T follicular helper cell (primary cell): ENCODE measurements at regions not wholly inside any gene's neighbourhood (a gene's known extent, or its start where the extent isn't known, plus 50 kb on each side); places are given as distances from the start of the nearest gene placed in this dataset.
"Not testable (repeated sequence)": the region's sequence is repeated elsewhere in the genome, so short reads cannot be mapped to it uniquely, and the experiment has no call there.

Source experiments
- DNase-seq: peaks from one replicate; pipeline ENCODE4 v3.0.0-alpha.2; 2020; ENCODE audit warnings: low read depth

DNA sequence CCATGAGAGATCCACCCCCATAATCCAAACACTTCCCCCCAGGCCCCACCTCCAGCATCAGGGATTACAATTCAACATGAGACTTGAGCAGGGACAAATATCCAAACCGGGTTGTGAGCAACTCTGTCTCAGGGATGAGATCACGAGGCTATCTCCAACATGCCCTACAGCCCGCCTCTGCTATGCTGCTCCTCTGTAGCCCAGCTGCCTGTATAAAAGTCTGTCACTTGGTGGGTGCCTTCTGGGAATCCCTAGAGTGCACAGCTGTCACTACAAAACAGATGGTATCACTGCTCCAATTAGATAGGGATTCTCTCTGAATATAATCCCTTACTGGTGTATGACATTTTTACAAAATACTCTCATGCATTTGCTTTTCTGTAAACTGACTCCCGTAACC, 114.9 kb upstream of the NANOS1 start:
- DNase-seq, result no peak

DNA sequence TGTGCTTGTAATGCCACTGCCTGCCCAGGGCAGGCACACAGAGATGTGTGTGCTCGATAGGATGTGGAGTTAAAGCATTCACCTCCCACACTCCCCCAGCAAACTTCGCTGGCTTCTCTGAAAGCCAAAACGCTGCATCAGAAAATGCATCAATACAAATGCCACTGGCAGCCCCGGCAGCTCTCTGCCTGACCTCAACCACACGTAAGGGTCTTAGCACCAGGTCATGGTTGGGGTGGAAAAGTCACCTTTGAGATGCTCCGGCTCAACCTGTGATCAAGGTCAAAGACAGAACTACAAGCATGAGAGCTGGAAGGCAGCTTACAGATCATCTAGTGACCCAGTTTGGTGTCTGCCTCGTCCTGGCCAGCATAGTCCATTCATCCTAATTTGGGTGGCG, 114.4 kb upstream of the NANOS1 start:
- no peak for DNase-seq

DNA sequence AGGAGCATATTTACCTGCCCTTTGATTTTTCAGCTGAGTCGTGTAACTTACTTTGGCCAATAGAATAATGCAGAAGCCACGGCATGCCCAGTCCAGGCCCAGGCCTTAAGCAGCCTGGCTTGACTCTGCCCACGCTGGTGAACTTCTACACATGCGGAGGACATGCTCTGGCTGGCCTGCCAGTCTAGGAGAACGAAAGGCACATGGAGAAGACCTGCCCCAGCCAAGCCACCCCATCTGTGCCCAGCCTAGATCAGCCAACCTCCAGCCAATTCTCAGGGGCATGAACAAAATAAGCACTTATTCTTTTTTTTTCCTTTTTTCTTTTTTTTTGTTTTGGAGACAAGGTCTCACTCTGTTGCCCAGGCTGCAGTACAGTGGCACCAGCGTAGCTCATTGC, 112.7 kb upstream of the NANOS1 start:
- no peak for DNase-seq

DNA sequence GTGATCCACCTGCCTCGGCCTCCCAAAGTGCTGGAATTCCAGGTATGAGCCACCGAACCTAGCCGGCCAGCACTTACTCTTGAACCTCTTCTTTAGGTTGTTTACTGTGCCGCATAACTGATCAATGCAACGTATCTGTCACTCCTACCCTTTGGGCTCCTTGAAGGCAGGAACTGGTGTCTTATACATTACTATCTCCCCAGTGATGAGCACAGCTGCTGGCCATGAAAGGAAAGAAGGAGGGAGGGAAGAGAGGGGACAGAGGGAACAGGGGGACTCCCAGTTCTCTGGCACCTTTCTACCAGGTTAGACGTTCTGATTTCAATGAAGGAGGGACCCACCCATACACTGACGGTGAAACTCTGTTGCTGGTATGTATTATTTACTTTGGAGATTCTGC, 111.8 kb upstream of the NANOS1 start:
- no peak for DNase-seq

DNA sequence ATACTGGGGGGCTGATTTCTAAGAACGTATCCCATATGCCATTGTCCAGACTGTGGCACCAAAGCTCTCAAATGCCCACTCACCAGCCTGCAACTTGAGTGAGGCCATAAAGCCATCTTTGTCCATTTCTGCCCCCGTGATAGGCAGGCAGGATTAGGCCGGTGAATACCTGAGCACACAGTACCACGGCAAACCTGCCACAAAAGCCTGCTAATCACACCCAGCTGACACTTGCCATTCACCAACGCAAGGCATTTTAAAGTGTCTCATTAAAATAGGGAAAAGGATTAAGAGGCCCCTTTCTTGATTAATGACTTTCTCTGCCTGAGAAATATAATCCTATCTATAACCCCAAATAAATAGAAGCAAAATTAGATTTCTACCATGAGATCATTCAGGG, 111.4 kb upstream of the NANOS1 start:
- no peak for DNase-seq

DNA sequence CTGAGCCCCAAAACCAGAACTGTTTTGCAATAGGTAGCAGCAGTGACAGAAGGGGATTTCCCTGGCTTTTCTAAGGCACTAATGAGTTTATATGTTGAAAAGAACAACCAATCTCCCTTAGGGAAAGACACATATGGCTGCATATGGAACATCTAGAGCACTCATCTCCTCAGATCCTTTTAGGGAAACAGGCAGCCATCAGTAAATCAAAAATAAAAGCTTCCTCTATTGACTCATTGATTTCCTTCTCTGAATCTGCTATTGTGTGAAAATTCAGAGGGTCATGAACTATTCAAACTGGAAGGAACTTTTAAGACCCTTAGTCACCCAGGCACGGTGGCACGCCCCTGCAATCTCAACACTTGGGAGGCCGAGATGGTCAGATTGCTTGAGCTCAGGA, 110.9 kb upstream of the NANOS1 start:
- no peak for DNase-seq

DNA sequence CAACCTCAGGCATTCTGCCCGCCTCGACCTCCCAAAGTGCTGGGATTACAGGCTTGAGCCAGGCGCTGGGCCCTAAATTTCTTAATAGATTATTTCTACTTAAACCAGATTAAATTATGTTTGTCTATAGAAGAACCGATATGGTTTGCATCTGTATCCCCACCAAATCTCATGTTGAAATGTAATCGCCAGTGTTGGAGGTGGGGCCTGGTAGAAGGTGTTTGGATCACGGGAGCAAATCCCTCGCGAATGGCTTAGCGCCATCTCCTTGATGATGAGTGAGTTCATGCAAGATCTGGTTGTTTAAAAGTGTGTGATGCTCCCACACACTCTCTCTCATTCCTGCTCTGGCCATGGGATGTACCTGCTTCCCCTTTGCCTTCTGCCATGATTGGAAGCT, 109.3 kb upstream of the NANOS1 start:
- DNase-seq, result no peak

DNA sequence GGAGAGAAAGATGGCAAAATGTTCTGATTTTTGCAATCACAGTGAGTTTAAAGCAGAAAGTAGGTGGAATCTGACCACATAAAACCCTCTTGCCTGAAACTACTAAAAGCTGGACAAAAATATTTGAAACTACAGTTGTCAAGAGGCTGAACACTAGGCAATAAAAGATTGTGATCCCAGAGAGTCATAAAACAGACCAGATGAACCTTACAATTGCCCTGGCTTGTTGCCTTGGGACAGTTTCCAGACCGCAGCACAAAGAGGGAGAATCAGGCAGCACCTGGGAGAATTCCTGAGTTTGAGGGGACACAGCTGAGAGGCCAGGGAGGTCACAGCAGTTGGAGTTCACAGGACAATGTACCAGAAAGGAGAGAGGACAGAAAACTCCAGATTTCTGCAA, 107.3 kb upstream of the NANOS1 start:
- DNase-seq, result no peak

DNA sequence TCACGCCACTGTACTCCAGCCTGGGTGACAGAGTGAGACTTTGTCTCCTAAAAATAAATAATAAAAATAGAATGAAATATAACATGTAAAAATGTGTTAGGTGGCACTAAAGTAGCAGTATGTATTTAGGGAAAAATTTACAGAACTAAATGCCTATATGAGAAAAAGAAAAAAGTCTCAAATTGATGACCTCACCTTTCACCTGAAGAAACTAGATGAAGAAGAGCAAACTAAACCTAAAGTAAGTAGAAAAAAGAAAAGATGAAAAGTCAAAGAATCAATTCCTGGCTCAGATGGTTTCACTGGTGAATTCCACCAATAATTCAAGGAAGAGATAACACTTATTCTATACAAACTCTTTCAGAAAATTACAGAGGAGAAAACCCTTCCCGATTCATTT, 106.5 kb upstream of the NANOS1 start:
- no peak for DNase-seq

DNA sequence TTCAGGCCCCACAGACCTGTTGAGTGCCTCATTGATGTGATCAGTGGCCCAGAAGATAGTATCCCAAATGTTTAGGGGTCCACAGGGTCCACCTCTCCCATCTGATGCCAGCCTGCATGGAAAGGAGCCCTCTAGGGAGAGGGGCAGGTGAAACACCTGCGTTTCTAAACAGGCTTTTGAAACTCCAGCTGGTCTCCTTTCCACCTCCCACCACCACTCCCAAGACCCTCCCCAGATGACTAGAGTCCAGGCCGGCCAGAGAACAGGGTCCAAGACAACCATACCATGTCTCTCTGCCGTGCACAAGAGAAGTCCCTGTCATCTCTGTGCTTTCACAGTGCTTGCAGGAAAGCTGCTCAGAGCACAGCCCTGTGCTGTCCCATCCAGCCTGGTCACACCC, 105.0 kb upstream of the NANOS1 start:
- no peak for DNase-seq

DNA sequence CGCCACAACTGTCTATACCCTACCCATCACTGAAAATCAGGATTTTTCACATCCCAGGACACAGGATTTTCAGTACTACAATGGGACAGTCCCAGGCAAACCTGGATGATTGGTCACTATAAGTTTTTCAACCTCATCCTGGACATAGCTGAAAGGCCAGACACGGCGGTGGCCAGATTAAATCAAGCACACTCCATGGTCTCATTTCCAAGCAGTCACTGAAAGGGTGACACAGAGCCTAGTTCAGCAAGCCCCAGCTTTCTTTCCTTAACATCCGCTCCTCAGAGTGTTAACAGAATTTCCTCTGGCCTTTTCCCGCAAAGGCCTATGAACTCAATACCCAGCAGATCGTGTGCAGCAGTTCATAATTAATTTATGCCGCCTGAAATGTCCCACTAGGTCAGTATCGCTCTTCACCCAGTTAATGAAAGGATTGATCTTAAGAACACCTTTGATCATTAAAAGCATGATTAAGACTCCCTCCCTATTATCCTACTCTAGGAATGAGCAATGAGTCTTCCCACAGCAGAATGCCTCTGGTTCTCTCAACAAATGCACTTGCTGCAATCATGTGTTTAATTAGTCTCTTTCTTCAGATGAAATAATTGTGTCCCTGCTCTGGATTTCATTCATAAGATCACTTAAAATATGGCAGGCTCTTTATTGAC, 104.0 kb upstream of the NANOS1 start:
- no peak for DNase-seq

DNA sequence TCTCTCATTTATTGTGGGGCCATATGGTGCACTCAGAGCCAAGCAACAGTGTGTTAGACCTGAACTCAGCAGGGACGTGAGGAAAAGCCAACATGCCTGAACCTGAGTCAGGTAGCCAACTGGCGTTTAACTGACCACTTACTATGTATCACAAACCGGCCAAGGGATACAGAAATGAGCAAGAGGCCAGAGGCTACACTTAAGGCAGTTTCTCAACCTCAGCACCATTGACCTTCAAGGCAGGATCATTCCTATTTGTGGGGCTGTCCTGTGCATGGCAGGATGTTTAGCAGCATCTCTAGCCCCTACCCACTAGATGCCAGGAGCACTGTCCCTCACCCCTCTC, 103.5 kb upstream of the NANOS1 start:
- DNase-seq, result no peak

DNA sequence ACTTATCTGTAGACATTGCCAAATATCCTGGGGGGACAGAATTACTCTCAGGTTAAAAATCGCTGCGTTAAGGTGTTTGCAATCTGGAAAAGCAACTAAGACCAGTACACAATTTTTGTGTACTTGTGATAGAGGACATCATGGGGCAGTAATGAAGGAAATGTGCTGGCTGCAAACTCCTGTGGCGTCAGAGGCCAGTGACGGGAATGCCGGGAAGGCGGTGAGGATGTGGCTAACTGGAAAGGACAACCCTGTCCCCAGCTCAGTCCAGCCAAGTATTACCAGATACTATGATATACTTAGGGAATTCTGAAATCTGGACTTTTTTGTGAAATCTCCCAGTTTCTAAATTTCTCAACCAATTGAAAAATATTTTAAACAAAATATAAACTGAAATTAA, 103.1 kb upstream of the NANOS1 start:
- DNase-seq, result no peak

DNA sequence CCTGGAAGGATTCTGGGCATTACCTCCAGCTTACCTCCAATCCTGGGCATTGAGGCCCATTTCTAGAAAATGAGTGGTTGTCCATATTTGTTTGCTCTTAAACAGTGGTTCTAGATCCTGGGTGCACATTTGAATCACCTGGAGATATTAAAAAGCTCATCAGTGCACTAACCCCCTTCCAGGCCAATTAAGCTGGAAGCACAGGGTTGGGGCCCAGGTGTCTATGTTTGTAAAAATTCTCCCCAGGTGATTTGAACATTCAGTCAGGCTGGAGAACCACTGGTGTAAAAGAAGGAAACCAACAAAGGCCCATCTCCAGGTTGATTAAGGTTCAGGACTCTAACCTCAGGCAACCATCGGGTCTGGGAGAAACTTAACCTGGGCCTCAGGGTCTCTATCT, 102.6 kb upstream of the NANOS1 start:
- no peak for DNase-seq

DNA sequence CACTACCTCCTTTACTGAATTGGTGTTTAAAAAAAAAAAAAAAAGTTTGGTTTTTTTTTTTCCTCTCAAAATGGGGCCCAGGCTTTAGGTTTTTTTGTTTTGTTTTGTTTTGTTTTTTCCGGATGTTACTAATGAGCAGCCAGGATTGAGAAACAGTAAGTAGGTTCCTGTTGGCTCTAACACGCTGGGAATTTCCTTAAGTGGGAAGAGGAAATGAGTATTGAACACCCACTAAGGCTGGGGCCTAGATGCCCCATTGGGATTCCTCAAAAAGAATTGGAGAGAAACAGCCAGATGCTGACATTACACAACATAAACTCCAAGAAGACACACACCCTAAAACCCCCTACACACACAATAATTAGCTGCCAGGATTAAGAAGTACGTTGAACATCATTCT, 102.2 kb upstream of the NANOS1 start:
- DNase-seq, result no peak

DNA sequence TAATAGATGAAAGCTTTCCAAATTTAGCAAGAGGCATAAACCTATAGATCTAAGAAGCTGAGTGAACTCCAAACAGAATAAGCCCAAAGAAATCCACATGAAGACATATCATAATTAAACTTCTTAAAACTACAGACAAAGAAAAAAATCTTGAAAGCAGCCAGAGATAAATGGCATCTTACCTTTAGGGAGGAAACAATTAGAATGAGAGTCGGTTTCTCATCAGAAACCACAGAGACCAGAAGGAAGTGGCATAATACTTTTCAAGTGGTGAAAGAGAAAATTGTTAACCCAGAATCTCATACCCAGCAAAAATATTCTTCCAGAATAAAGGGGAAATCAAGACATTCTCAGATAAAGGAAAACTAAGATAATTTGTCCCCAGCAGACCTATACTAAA, 98.9 kb upstream of the NANOS1 start:
- no peak for DNase-seq

DNA sequence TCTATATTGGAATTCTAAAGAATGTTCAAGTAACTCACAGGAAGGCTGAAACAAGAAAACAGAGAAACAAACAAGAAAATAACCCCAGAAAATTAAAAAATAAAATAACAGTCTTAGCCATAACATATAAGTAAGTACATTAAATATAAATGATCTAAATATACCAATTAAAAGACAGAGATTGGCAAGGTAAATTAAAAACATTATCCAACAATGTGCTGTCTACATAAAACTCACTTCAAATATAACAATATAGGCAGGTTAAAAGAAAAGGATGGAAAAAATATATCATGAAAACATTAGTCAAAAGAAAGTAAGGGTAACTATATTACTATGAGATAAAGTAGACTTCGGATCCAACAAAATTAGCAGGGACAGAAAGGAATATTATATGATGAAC, 98.1 kb upstream of the NANOS1 start:
- DNase-seq, result no peak

DNA sequence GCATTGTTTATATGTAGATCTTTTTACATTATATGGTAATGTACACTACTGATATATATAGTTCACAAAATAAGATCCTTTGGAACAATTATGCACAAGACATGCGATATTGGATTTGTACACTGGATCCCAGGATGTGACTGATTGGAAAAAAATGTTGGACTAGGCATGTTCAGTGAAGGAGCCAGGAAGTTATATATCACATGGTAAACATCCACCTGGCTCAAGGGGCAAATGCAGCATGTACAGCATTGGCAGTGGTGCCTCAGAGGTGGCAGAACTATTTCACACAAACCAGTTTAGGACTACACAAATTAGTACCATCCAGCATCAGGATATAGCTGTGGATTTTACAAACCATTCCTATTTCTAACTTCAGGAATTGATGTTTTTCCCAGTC, 97.4 kb upstream of the NANOS1 start:
- DNase-seq, result not testable (repeated sequence)

DNA sequence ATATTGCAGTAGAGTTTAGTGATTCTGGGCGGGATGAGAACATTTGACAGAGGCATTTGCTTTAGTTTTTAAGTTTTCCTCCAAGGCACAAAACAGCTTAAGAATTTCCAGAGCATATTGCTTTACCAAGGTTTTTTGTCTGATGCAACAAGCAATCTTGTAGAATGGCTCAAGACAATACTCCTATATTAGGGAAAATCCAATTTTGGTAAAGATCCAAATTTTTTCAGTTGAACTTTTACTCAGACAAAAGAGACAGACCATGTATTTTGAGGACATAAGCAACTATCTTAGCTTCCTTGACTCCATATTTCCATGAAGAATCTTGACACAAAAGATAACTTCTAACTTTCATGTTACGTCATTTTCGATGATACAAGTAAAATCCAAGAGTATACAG, 92.3 kb upstream of the NANOS1 start:
- no peak for DNase-seq

DNA sequence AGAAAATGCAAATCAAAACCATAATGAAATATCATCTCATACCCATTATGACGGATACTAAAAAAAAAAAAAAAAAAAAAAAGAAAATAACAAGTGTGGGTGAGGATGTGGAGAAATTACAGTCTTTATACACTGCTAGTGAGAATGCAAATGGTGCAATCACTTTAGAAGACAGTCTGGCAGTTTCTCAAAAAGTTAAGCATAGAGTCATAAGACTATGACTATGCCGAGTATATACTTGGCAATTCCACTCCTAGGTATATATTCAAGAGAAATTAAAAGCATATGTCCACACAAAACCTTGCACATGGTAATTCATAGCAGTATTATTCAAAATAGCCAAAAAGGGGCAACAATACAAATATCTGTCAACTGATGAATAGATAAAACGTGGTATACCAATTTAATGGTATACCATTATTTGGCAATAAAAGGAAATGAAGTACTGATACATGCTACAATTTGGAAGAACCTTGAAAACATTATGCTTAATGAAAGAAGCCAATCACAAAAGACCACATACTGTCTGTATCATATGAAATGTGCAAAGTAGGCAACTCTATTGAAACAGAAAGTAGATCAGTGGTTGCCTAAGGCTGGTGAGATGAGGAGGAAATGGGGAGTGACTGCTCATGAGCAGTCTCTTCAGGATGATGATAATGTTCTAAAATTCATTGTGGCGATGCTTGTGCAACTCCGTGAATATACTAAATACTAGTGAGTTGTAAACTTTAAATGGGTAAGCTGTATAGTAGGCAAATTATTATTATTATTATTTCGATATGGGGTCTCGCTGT, 90.1 kb upstream of the NANOS1 start:
- no peak for DNase-seq

DNA sequence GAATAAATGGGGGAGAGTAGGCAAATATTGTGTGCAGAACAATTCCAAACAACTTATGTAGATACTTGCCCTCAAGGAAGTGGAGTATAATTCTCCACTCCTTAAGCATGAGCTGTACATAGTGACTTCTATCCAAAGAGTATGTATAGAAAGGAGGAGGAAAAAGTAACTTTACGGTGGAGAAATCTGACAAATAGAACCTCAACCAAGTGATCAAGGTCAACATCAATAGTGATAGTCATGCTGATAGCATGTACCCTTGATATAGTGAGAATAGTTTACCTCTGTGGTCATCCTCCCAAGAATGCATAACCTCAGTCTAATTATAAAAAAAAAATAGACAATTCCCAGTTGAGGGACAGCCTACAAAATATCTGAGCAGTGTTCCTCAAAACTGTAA, 89.1 kb upstream of the NANOS1 start:
- no peak for DNase-seq

DNA sequence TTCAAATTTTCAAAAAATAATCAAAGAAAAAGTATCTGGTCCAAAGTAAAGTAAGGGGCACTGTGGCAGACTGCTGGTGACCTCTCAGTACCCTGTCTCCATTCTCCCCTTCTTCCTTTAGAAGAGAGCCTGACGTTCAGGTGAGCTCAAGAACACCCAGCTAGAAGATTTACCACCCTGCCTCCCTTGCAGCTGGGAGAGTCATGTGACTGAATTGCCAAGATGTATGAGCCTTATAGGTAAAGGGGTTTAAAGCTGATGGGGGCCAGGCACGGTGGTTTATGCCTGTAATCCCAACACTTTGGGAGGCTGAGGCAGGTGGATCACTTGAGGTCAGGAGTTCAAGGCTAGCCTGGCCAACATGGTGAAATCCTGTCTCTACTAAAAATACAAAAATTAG, 86.3 kb upstream of the NANOS1 start:
- no peak for DNase-seq

DNA sequence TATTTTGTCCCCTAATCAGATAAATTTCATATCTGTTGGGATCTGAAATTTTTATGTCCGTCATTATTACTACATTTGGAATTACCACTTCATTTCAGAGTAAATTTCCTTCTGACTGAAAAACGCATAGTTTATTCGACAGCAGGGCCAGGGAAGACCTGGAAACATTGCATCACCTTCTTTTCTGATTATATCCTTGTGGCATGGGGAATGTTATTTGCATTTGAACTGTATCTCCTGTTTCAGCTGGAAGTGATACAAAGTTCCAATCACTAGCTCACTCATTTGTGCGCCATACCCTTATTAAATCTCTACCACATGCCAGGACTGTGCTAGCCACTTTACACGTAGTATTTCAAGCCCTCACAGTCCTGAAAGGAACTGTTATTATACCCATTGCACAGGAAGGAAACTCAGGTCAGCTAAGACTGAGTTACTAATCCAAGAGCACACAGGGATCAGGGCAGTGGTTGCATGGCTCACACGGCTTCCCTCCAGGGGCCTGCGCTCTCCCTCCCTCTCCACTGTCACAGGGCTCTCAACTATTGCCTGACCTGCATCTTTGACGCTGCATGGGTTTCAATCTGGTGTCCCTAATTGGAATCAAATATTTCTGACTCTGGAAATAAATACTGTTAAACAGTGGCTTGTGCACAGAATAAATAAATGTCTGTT, 84.4 kb upstream of the NANOS1 start:
- DNase-seq, result no peak

DNA sequence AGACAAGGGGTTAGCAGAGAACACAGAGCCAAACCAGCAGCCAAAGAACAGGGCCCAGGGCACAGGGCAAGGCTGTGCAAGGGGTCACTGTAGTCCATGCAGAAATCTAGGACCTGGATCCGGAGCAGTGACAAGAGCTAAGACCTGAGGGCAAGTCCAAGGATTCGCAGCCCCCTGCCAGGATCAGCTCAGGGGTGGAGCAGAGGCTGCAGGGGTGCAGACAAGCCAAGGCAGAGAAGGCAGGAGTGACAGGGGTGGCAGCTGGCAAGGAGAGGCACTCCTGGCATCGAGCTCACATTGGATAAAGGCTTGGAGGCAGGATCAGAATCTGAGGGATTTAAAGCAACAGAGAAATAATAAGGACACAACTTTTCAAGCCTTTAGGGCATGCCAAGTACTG, 80.7 kb upstream of the NANOS1 start:
- DNase-seq, result no peak
